Peyer's patch (tissue), 4 donors: ENCODE measurements at regions not wholly inside any gene's neighbourhood (a gene's known extent, or its start where the extent isn't known, plus 50 kb on each side); places are given as distances from the start of the nearest gene placed in this dataset.

ENCODE experiments used
- POLR2A ChIP-seq, 2 donors: fragments of 450-650 bp; IDR thresholded peaks; one replicate each; pipeline ENCODE4 v1.5.1; 2017; ENCODE audit warnings: antibody characterized with exemption in 2 of 2, mild to moderate bottlenecking in 2 of 2, moderate library complexity in 2 of 2
- TF ChIP-seq, protein P1 (sequence below), 6 experiments: fragments of 450-650 bp in 4 of 6; fragments of 200-600 bp in 2 of 6; sonication (generic) in 1 of 6; IDR thresholded peaks; one replicate each; pipeline ENCODE4 v1.5.1; 2017 to 2019; ENCODE audit warnings: antibody characterized with exemption in 6 of 6, mild to moderate bottlenecking in 3 of 6, moderate library complexity in 1 of 6

GRCh38 chr11:91596111-91596510 lies 628.5 kb upstream of the FAT3 start:
- TF ChIP-seq, protein P1, sequence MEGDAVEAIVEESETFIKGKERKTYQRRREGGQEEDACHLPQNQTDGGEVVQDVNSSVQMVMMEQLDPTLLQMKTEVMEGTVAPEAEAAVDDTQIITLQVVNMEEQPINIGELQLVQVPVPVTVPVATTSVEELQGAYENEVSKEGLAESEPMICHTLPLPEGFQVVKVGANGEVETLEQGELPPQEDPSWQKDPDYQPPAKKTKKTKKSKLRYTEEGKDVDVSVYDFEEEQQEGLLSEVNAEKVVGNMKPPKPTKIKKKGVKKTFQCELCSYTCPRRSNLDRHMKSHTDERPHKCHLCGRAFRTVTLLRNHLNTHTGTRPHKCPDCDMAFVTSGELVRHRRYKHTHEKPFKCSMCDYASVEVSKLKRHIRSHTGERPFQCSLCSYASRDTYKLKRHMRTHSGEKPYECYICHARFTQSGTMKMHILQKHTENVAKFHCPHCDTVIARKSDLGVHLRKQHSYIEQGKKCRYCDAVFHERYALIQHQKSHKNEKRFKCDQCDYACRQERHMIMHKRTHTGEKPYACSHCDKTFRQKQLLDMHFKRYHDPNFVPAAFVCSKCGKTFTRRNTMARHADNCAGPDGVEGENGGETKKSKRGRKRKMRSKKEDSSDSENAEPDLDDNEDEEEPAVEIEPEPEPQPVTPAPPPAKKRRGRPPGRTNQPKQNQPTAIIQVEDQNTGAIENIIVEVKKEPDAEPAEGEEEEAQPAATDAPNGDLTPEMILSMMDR (IDR thresholded peaks at IDR 0.05), result no peak
- TF ChIP-seq POLR2A (IDR thresholded peaks at IDR 0.05), result no peak
